SK-N-MC (cell line): ENCODE measurements at regions not wholly inside any gene's neighbourhood (a gene's known extent, or its start where the extent isn't known, plus 50 kb on each side); places are given as distances from the start of the nearest gene placed in this dataset.

ENCODE experiments used
- DNase-seq: peaks from one replicate; pipeline ENCODE4 v3.0.0-alpha.2; 2011; ENCODE audit warnings: low read depth, low spot score
- H3K27ac ChIP-seq: fragments of 200-600 bp; sonication (generic); 2 replicates; pipeline ENCODE4 v1.5.1; 2016; ENCODE audit warnings: mixed run types
- H3K36me3 ChIP-seq: fragments of 200-600 bp; sonication (generic); 2 replicates; pipeline ENCODE4 v1.6.1; 2017; ENCODE audit warnings: antibody characterized with exemption, low read length, mixed read lengths; ENCODE audit not compliant: insufficient read depth
- H3K4me3 ChIP-seq: fragments of 200-600 bp; sonication (generic); 2 replicates; pipeline ENCODE4 v1.5.1; 2016
- H3K9ac ChIP-seq: fragments of 200-600 bp; sonication (generic); 2 replicates; pipeline ENCODE4 v1.8.0; 2017; ENCODE audit warnings: mixed run types, mixed read lengths; ENCODE audit not compliant: insufficient read length
- H3K9me3 ChIP-seq: fragments of 200-600 bp; sonication (generic); 2 replicates; pipeline ENCODE4 v1.6.1; 2017; ENCODE audit warnings: low read depth, mild to moderate bottlenecking, antibody characterized with exemption, low read length, moderate library complexity, mixed read lengths
- EZH2 ChIP-seq: fragments of 200-600 bp; sonication (generic); IDR thresholded peaks from one replicate; pipeline ENCODE4 v1.6.1; 2017; ENCODE audit warnings: antibody characterized with exemption
- FOXP2 ChIP-seq: optimal IDR thresholded peaks from 2 replicates; pipeline ENCODE3; 2011; ENCODE audit warnings: mild to moderate bottlenecking, moderate library complexity; ENCODE audit not compliant: insufficient read depth; ENCODE audit errors: extremely low read length, control extremely low read depth
- POLR2AphosphoS5 ChIP-seq: IDR thresholded peaks from 2 replicates; pipeline ENCODE4 v1.6.1; 2012; ENCODE audit warnings: mild to moderate bottlenecking, low read depth, low read length, borderline replicate concordance

DNA sequence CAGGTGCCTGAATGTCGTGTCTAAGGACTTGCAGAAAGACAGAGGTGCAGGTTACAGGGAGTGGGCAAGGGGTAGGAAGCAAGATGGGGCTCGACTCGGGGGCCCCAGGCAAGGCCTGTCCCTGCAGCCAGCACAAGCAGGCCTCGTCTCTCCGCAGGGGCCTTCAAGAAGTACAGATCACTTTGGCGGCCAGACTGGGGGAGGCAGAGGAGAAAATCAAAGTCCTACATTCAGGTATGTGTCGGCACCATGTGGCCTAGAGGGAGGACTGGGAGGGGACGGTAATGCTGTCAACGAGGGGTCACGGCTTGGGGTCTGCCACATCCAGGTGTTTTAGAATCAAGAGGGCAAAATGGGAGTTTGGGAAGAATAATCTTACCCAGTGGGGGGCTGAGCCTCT, 73.7 kb downstream of the PHETA1 start:
- no peak overlapping the region for H3K4me3 ChIP-seq
- peaks cover 6% of the 10 kb centered on the region; the same call in 1 of the 2 replicates for H3K36me3 ChIP-seq
- TF ChIP-seq POLR2AphosphoS5 = no peak
- no peak overlapping the region for H3K9ac ChIP-seq
- H3K9me3 ChIP-seq = no peaks in the 10 kb centered on the region
- no peak for DNase-seq
- H3K27ac ChIP-seq = no peak overlapping the region

GRCh38 chr12:111293266-111294009, 75.5 kb downstream of the PHETA1 start:
- Histone ChIP-seq H3K9ac (no peak overlapping the region), H3K9me3 (no peaks in the 10 kb centered on the region), H3K27ac (no peak overlapping the region), H3K4me3 (no peak overlapping the region), H3K36me3 (peaks cover 6% of the 10 kb centered on the region; the same call in 1 of the 2 replicates)
- DNase-seq = no peak
- TF ChIP-seq EZH2 = no peak

DNA sequence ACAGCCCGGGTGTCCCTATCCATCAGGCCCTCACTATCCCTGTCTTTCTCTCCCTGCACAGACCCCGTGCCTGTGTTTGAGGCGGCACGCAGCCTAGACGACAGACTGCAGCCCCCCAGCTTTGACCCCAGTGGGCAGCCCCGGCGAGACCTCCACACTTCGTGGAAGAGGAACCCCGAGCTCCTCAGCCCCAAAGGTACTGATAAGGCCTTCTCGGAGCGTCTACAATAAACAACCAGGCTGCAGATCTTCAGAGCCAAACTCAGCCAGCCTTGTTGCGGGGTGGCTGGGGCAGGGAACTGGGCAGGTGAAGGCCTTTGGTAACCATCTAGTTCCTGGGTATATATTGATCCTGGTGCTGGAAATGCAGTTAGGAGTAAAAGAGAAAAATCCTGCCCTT, 77.5 kb downstream of the PHETA1 start:
- DNase-seq = no peak
- peaks cover 6% of the 10 kb centered on the region; the same call in 1 of the 2 replicates for H3K36me3 ChIP-seq
- H3K9ac ChIP-seq = no peak overlapping the region
- no peak for TF ChIP-seq FOXP2
- no peak for TF ChIP-seq EZH2
- no peak for TF ChIP-seq POLR2AphosphoS5
- H3K27ac ChIP-seq = no peak overlapping the region
- no peaks in the 10 kb centered on the region for H3K9me3 ChIP-seq
- no peak overlapping the region for H3K4me3 ChIP-seq

DNA sequence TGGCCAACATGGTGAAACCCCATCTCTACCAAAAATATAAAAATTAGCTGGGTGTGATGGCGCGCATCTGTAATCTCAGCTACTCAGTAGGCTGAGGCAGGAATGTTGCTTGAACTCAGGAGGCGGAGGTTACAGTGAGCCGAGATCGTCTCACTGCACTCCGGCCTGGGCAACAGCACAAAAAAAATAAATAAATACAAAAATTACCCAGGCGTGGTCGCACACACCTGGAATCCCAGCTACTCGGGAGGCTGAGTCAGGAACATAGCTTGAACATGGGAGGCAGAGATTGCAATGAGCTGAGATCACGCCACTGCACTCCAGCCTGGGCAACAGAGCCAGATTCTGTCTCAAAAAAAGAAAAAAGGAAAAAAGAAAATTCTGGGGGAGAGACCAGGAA, 80.1 kb downstream of the PHETA1 start:
- H3K4me3 ChIP-seq = no peak overlapping the region
- no peak for TF ChIP-seq FOXP2
- TF ChIP-seq POLR2AphosphoS5 = no peak
- no peak for TF ChIP-seq EZH2
- no peak overlapping the region for H3K9ac ChIP-seq
- no peak for DNase-seq
- H3K9me3 ChIP-seq = no peaks in the 10 kb centered on the region
- peaks cover 6% of the 10 kb centered on the region; the same call in 1 of the 2 replicates for H3K36me3 ChIP-seq
- no peak overlapping the region for H3K27ac ChIP-seq

GRCh38 chr12:111287125-111287900, 81.6 kb downstream of the PHETA1 start:
- H3K36me3 ChIP-seq = peaks cover 6% of the 10 kb centered on the region; the same call in 1 of the 2 replicates
- no peak overlapping the region for H3K27ac ChIP-seq
- H3K4me3 ChIP-seq = no peak overlapping the region
- H3K9ac ChIP-seq = no peak overlapping the region
- H3K9me3 ChIP-seq = no peaks in the 10 kb centered on the region
- no peak for DNase-seq
- no peak for TF ChIP-seq FOXP2
- TF ChIP-seq EZH2 = no peak
- no peak for TF ChIP-seq POLR2AphosphoS5

DNA sequence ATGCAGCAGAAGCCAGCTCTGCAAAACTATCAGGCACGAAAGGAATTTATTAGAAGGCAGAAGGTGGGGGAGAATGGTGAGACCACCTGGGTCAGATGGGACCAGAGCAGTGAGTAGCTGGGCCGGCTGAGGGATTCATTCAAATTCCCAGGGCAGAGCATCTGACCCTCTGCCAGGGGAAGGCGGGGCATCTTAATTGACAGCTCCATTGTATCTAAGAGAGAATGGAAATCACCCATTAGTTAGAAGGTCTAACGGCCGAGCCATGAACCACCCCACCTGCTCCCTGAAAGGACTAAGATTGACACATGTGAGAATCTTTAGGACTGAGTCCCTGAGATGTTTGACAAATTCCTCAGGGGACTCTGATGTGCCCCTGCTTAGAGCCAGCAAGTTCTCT, 83.7 kb downstream of the PHETA1 start:
- no peak for DNase-seq
- no peak overlapping the region for H3K27ac ChIP-seq
- H3K4me3 ChIP-seq = no peak overlapping the region
- H3K36me3 ChIP-seq = no peaks in the 10 kb centered on the region
- no peak overlapping the region for H3K9ac ChIP-seq
- TF ChIP-seq EZH2 = no peak
- TF ChIP-seq FOXP2 = no peak
- TF ChIP-seq POLR2AphosphoS5 = no peak
- H3K9me3 ChIP-seq = no peaks in the 10 kb centered on the region

DNA sequence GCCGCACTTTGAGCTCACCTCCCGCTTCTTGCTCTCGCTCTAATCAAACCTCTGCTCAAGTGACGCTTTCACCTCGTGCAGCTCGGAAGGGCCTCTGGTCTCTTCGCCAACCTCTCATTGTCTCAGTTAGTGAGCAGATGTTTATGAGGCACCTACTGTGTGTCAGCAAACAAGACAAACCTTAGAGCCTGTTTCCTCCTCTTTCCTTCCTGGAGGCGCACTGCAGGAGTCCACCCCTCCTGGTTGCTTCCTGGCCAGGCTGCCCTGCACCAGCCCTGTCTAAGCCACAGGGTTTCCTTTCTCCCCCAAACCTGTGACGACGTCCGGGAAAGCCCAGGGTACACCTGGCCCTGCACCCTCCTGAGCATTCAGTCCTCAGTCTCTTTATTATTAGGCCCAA, 84.2 kb downstream of the PHETA1 start:
- Histone ChIP-seq H3K27ac (no peak overlapping the region), H3K4me3 (no peak overlapping the region), H3K36me3 (no peaks in the 10 kb centered on the region), H3K9ac (no peak overlapping the region), H3K9me3 (no peaks in the 10 kb centered on the region)
- no peak for DNase-seq
- no peak for TF ChIP-seq EZH2
- no peak for TF ChIP-seq POLR2AphosphoS5
- no peak for TF ChIP-seq FOXP2

GRCh38 chr12:111283966-111284365, 84.9 kb downstream of the PHETA1 start:
- Histone ChIP-seq H3K27ac (no peak overlapping the region), H3K9ac (no peak overlapping the region), H3K4me3 (no peak overlapping the region), H3K36me3 (no peaks in the 10 kb centered on the region), H3K9me3 (no peaks in the 10 kb centered on the region)
- no peak for TF ChIP-seq POLR2AphosphoS5
- TF ChIP-seq FOXP2 = no peak
- DNase-seq = no peak
